ENCODE measurements at regions not wholly inside any gene's neighbourhood (a gene's known extent, or its start where the extent isn't known, plus 50 kb on each side); places are given as distances from the start of the nearest gene placed in this dataset.
"Not testable (repeated sequence)": the region's sequence is repeated elsewhere in the genome, so short reads cannot be mapped to it uniquely, and the experiment has no call there.

- not testable (repeated sequence) for TF ChIP-seq POLR2A, CTCF, POLR2AphosphoS5 (IDR thresholded peaks at IDR 0.05)
Observed at GRCh38 chrX:83749736-83750135, 111.2 kb upstream of the CYLC1 start.

Measured in gastroesophageal sphincter (tissue), 3 donors.